DMS153 treated with DMSO at 0.1 percent for 48 hours (cell line): ENCODE measurements at regions not wholly inside any gene's neighbourhood (a gene's known extent, or its start where the extent isn't known, plus 50 kb on each side); places are given as distances from the start of the nearest gene placed in this dataset.

ENCODE experiments used
- DNase-seq: peaks from one replicate; lab custom pipeline; 2025; ENCODE audit not compliant: unreplicated experiment; lab: John Stamatoyannopoulos, UW

DNA sequence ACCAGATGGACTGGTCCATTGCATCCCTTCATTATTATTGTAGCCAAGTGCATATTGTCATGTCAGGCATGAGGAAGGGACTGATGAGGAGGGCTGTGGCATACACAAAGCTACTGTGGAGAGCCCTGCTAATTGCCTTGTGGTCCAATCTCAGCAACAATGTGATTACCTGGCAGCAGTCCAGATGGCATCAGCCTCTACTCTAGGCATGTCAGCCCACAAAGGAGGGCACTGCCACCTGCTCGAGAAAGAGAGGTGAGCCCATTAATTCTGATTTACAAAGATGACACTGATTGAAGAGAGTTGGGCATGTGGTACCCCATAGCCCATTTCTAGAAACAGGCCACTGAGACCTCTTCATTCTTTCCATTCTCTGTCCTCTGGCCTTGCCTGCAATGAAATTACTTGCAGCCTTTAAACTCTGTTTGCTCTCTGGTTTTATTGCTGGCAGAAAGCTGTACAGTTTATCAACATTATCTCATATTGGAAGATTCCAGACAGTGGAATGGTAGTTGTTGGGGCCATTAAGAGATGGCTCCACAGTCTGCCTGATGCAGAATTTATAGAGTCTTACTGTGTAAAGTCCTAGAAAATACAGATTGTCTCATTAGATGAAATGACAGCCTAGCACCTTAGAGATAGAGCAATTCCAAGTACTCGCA is 307.7 kb downstream of the ARPP21 start:
- peak; percentile 43 for DNase-seq

DNA sequence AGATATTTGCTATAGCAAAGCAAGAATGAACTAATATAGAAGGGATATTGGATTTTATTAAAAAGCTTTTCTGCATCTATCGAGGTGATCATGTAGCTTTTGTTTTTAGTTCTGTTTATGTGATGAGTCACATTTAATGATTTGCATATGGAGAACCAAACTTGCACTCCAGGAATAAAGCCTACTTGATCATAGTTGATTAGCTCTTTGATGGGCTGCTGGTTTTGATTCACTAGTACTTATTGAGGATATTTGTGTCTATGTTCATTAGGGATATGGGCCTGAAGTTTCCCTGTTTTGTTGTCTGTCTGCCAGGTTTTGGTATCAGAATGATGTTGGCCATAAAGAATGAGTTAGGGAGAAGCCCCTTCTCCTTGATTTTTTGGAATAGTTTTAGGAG is 310.7 kb downstream of the ARPP21 start:
- DNase-seq: no peak

DNA sequence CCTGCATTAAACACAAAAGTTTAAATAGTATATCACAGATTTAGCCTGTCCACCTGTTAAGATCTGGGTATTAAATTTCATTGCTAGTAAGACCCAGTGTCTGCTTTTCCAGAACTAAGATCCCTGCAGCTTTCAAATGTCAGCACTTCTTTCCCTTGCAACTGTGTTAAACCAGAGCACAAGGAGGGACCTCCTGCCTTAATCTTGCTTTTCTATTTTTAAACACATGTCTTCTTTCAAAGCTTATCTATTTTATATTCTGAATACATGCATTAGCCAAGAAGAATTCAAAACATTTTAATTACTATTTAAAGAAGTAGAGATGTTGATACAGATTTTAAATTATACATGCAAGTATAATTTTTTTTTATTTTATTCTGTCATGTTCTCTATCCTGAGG is 315.1 kb downstream of the ARPP21 start:
- DNase-seq: no peak

DNA sequence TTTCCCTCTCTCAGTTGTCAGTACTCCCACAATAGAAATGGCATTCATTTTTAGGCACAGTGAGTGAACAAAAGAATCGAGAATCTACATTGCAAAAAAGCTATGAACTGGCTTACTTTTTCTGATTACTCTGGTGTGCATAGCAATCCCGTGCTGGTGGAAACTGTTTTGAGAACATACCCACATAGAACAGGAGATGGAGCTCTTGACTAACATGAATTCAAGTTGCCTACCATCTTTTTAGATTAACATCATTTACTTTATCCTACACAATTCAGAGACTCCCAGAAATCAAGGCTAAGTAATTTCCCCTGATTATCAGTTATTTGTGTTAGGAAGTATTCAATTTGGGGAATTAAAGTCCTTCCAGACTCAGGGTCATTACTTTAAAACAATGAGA is 326.6 kb downstream of the ARPP21 start:
- DNase-seq: peak; percentile 9

DNA sequence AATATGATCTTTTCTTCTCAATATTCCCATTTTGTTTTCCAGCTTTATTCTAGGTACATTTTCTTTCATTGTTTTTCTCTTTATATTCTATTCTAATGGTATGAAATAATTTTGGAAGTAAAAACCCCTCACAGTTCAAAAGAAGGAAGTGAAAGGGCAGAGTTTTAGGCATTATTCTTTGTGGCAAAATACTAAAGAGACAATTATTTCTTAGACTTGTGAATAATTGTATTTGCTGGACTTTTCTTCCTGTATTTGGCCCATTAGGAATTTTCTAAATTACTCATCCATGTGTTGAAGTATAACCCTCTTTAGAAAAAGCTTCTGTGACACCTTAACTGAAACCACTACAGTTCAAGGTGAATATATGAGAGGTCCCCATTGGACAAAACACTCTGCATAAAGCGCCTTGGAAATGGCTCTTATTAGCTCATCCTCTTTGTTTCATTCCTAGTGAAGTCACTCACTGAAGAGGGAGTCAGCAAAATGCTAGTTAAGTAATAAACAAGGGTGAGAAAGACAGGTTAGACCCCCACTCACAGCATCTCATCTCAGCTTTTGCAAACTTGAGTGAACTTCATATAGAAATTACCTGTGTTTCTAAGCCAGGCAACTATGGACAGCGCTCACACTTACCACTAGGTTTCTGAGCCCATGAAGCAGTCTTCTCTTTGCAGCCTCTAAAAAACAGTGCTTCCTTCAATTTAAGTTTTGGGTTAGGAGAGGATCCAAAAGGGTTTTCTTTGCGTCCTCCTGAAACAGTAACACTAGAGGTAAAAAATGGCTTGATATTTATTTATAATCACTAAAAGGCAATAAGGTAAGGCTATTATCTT is 327.5 kb downstream of the ARPP21 start:
- no peak for DNase-seq

DNA sequence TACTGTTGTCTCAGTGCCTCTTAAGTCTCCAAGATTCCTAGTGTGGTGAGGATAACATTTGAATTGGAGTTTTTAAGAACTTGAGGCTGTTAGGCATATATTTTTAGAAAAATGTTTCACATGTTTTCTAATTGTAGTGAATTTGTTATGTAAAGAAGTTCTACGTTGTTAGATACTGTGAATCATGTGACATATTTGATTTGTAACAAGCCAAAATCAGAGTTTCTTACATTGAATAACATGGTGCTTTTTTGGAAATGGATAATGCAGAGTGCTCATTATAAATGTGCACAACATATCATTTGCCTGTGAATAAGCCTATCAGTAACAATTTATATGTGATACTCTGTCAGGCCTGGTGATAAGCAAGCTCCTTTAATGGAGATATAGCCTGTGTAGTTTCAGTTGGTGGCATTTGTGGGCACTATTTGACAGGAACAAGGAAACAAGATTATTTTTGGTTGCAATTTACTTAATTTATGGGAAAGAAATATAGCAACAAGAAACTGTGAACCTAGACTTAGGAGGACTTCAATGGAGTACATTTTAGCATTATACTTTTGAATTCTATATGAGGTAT is 328.8 kb downstream of the ARPP21 start:
- DNase-seq: no peak

GRCh38 chr3:35969406-35969805 is 330.1 kb downstream of the ARPP21 start:
- no peak for DNase-seq

- no peak for DNase-seq
These were observed 331.5 kb downstream of the ARPP21 start for GRCh38 chr3:35970793-35971192.

DNA sequence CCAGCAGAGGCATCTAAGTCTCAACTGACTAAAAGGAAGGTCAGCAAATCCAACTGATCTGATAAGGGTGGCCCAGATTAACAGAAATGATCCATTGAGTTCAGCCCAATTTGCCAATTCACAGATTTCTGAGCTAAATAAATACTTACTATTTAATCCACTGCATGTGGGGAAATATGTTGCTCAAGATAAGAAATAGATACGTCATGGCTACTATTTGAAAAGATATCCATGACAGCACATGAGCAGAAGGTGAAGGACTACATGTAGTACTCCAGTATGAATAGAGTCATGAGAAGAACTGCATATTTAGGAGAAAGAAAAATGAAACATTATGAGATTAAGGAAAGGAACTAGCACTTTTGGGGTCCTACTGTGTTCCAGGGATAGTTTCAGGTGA is 332.4 kb downstream of the ARPP21 start:
- DNase-seq: no peak

GRCh38 chr3:35974872-35975271 is 335.5 kb downstream of the ARPP21 start:
- DNase-seq: no peak

DNA sequence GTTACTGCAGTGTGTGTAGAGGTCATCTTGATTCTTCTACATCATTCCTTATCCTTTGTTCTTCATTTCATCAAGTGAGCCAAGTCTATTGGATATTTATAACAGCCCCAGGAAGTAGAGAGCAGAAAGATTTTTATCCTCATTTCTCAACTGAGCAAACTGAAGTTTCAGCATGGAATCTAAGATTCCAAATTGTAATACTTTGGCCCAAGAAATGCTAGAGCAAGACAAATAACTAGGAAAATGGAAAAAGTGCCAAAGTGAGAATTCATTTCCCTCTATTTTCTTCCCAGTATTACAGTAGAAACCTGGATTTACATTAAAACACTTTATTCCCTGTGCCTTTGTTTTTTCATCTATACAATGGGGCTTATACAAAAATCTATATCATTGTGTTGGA is 346.8 kb downstream of the ARPP21 start:
- no peak for DNase-seq

GRCh38 chr3:35987386-35987785 is 348.1 kb downstream of the ARPP21 start:
- DNase-seq: no peak

- DNase-seq: no peak
These were observed 352.7 kb downstream of the ARPP21 start for GRCh38 chr3:35992041-35992440.

DNA sequence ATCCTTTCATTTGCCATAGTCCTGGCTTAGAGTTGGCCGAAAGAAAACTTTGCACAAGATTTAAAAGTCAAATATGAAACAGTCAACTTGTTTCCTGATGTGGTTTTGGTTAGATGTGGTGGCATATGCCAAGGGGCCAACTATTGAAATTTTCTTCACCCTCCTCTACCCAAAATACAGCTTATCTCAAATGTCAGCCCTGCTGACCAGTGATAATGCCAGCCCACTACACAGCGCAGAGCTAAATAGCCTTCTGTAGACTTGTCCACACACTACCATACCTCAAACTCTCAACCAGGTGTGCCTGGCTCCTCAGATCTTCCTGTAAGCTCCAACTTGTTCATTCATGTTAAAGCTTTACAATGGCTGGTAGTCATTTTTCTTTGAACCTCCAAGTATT is 368.5 kb upstream of the STAC start:
- DNase-seq: no peak

DNA sequence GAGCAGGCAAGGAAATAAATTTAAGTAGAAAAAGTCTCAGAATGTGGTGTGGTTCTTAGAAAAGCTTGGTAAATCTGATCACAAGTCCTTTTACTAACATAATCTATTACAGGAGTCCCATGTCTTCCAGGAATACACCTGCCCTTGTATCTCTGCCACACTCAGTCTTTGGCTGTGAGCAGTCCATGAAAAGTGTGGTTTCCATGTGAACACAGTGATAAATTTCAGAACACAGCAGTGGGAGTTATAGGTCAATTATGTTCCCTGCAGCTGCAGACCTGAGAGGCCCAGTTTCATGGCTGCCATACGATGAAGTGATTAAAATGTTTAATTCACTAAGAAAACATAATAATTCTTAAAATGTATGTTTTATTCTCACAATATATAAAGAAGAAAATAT is 366.9 kb upstream of the STAC start:
- no peak for DNase-seq

- no peak for DNase-seq
These were observed 355.1 kb upstream of the STAC start for GRCh38 chr3:36025232-36025631.

DNA sequence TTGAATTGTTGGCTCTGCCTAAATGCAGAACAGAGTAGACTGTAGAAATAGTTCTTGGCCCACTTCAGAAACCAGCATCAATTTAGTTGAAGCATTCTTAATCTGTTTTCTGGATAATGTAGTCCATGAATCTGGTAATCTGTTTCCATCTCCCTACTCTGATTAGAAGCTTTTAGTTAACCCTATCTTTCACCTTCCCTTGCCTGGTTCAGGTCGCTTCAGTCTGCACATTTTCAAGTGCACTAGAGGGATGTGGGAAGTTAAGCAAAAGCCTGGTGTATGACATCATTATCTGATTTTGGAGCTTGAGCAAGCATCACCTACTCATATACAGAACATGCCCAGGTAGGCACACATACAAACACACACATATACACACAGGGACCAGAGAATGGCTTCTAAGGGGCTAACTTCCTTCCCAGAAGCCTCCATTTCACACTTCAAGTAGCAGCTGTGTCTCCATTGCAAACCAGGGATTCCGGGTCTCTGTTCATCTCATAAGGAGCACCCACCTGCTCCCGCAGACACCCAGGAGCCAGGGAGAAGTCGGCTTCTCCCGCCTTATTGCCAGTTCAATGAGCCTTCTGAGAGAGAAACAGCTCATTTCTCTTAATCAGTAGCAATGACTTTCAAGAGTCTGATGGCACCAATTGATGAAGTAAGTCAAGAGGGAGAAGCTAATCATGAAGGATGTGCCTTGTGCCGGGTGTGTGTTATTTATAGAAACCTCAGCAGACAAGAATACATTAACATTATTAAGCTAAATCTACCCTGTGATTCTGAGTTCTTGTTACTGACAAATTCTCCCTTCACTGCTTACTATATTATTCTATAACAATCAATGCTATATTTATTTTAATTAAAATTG is 347.9 kb upstream of the STAC start:
- no peak for DNase-seq

DNA sequence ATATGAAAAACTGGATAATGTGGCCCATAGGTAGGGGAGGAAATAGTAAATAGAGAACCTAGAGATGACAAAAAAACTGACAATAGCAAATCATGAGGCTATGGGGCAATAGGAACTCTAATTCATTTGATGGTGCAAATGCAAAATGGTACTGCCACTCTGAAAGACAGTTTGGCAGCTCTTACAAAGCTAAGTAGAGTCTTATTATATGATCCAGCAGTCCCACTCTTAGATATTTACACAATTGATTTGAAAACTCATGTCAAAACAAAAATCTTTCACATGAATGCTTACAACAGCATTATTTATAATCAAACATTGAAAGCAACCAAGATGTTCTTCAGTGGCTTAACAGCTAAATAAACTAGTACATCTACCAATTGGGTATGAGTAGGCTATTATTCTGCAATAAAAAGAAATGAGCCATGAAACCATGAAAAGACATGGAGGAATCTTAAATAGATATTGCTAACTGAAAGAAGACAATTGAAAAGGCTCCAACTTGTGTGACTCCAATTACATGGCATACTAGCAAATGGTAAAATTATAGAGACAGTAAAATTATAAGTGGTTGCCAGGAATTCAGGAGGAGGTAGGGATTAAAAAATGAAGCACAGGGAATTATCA is 321.8 kb upstream of the STAC start:
- peak; percentile 35 for DNase-seq

DNA sequence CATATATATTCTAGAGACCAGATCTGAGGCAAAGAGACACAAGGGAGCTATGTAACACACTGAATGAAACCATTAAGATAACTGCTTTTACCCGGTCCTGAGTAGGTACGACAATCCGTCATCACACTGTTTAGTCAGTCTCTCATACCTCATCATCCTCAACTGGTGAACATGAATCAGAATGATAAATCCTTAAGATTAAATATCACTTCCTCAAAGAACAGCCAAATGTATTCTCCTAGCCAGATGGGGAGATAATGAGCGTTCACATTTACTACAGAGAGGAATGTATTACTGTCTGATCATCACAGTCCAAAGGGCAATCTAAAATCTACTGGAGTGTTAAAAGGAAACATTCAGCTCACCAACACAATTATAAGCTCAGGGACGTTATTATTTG is 319.4 kb upstream of the STAC start:
- DNase-seq: peak; percentile 41

DNA sequence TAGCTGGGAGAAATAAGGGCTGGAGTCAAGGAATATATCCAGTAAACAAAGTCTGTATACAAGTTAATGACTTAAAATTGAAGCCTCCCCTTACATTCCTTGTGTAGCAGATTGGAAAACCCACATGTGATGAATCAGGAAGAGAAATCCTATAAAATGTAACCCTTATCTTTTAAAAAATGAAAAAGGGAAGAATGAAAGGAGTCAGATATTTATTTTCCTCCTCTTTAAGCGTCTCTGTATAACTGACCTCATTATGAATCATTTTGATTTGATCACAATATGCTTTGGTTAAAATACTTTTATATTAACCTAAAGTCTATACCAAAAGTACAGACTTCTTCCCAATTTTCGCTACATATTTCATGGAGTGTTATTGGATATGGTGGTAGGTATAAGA is 316.3 kb upstream of the STAC start:
- DNase-seq: no peak

DNA sequence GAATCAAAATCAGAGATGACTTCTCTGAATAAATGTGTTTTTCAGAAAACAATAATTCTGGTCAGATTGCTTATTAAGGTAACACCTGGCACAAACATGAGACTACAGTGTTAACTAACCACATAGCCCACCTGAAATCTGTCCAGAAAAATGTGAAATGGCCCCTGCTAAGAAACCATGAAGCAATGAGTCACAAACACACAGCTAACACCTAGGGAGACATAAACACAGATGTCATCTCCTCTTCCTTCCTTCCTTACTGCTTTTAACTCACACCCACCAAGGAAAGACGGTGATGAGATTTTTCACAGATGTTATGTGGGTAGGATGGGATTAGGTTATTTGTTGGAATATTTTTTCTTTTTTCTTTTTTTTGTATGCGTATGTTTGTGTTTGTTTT is 315.0 kb upstream of the STAC start:
- no peak for DNase-seq
